SK-N-MC (cell line): ENCODE measurements at regions not wholly inside any gene's neighbourhood (a gene's known extent, or its start where the extent isn't known, plus 50 kb on each side); places are given as distances from the start of the nearest gene placed in this dataset.

Experiments
- EZH2 ChIP-seq: fragments of 200-600 bp; sonication (generic); IDR thresholded peaks from one replicate; pipeline ENCODE4 v1.6.1; 2017; ENCODE audit warnings: antibody characterized with exemption
- FOXP2 ChIP-seq: optimal IDR thresholded peaks from 2 replicates; pipeline ENCODE3; 2011; ENCODE audit warnings: mild to moderate bottlenecking, moderate library complexity; ENCODE audit not compliant: insufficient read depth; ENCODE audit errors: extremely low read length, control extremely low read depth
- POLR2AphosphoS5 ChIP-seq: IDR thresholded peaks from 2 replicates; pipeline ENCODE4 v1.6.1; 2012; ENCODE audit warnings: mild to moderate bottlenecking, low read depth, low read length, borderline replicate concordance

DNA sequence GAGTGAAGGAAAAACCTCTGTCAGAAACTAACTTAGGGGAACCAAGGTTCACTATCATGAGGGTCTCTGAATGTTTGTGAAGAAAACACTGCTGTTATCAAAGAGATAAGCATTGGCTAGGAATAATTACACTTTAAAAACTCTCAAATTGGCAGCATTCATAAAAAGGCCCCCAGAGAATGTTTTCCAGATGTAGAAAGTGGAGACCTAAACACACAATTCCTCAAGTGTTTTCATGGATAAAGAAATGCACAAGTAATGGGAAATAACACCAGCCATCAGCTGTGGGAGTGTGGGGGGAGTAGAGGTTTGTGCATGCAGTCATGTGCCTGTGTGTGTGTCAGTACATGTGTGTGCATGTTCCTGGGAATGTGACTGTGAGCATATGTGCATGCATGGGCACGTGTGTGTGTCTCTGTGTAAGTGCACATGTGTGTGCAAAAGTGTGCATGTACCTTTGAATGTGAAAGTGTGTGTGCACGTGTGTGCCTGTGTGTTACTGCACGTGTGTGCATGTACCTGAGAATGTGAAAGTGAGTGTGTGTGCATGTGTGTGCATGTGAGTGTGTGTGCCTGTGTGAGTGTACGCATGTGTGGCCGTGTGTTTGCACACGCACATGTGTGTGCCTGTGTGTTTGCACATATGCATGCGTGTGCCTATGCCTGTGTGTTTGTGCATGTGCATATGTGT, 854.3 kb upstream of the SALL3 start:
- TF ChIP-seq POLR2AphosphoS5 (no peak), EZH2 (no peak), FOXP2 (no peak)
